VCaP (cell line): ENCODE measurements at regions not wholly inside any gene's neighbourhood (a gene's known extent, or its start where the extent isn't known, plus 50 kb on each side); places are given as distances from the start of the nearest gene placed in this dataset.

ENCODE experiments used
- H3K27ac ChIP-seq: fragments of 450-650 bp; 2 replicates; pipeline ENCODE4 v1.5.1; 2017
- TF ChIP-seq, protein P1 (sequence below): fragments of 450-650 bp; conservative IDR thresholded peaks from 2 replicates; pipeline ENCODE4 v1.5.1; 2017; ENCODE audit warnings: mild to moderate bottlenecking, moderate library complexity

DNA sequence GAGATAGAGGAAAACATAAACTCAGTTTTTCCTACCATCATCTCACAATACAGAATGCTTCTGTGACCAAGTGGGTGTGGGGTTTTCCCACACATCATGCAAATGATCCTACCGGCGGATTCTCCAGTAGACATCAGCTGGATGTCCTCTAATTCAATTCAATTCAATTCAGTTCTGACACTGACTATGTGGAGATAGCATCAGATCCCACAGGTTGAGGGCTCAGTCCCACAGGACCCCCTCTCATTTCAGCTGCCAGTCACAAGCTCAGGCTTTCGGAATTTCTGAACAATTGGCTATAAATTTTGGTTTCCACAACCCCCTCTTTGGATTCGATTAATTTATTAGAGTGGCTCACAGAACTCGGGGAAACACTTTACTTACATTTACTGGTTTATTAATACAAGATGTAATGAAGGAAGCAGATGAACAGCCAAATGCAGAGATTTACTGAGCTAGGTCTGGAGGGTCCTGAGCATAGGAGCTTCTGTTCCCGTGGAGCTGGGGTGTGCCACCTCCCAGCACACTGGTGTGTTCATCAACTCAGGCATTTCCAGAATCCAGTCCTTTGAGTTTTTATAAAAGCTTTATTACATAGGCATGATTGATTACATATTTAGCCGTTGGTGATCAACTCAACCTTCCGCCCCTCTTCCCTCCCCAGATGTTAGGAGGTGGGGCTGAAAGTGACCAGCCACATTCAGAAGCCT is 350.1 kb downstream of the MYCN start:
- TF ChIP-seq, protein P1, sequence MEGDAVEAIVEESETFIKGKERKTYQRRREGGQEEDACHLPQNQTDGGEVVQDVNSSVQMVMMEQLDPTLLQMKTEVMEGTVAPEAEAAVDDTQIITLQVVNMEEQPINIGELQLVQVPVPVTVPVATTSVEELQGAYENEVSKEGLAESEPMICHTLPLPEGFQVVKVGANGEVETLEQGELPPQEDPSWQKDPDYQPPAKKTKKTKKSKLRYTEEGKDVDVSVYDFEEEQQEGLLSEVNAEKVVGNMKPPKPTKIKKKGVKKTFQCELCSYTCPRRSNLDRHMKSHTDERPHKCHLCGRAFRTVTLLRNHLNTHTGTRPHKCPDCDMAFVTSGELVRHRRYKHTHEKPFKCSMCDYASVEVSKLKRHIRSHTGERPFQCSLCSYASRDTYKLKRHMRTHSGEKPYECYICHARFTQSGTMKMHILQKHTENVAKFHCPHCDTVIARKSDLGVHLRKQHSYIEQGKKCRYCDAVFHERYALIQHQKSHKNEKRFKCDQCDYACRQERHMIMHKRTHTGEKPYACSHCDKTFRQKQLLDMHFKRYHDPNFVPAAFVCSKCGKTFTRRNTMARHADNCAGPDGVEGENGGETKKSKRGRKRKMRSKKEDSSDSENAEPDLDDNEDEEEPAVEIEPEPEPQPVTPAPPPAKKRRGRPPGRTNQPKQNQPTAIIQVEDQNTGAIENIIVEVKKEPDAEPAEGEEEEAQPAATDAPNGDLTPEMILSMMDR, result no peak
- no peak overlapping the region for H3K27ac ChIP-seq

DNA sequence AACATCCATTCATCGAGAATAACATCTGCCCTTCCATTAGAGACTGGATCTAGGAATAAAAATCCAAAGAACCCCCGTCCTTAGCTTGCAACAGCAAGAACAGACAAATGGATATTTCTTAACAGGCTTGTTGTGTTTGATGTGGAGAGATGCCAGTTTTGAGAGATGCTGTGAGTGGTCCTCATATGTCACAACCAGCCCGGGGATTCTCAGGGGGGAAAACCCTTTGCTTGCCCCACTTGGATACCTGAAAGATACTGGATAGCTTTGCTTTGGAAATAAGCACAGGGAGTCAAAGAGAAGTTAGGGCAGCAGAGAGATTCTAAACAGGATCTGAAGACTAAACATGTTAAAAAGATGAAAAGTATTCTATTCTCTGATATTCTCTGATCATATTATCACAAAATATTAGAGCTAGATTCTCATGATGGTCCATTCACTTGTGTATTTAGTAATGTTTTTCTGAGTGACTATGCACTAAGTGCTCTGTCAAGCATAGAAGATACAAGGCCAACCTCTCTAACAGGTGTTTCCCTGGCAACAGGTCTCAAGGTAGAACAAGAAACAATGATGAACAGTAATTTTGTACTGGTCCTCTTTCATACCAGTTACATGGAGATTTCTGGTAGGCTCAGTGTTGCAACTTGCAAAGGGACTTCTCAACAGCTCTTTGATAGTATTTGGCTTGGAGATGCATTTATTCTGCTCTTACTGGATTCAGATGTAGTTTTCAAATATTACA is 348.2 kb downstream of the MYCN start:
- H3K27ac ChIP-seq, result no peak overlapping the region
- TF ChIP-seq, protein P1, result no peak

DNA sequence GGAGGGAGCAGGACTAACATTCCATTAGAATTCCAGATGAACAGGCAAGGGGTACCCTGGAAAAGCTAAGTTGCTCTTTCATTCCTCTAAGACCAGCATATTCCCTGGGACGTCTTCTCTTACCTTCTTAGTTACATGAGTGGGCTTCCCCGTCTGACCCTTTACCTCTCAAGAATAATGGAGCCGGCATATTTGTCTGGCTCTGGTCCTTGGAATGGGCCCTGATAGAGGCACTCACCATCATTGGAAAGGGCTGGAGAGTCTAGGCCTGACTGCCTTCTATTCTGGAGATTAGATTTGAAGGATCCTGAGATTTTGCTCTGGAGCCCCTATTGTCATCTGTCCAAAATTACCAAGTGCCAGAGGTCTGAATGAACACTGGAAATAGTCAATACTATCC is 347.5 kb downstream of the MYCN start:
- TF ChIP-seq, protein P1, result no peak
- H3K27ac ChIP-seq, result no peak overlapping the region

DNA sequence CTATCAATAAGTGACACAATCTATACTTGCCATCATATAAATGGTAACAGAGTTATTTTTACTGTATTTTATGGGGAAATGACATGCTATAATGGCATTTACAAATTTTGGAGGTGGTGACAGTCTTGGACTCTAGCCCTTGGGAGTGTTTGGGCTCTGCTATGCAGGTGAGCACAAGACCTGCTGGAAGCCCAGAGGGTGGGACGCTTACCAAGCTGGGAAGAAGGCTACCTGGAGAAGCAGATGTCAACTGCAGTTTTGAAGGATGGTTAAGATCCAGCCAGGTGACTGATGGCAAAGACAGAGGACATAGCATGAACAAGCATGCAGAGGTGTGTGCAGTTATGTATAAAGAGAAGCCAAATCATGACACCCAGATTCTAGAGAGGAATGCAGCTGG is 346.9 kb downstream of the MYCN start:
- TF ChIP-seq, protein P1, result no peak
- H3K27ac ChIP-seq, result no peak overlapping the region

DNA sequence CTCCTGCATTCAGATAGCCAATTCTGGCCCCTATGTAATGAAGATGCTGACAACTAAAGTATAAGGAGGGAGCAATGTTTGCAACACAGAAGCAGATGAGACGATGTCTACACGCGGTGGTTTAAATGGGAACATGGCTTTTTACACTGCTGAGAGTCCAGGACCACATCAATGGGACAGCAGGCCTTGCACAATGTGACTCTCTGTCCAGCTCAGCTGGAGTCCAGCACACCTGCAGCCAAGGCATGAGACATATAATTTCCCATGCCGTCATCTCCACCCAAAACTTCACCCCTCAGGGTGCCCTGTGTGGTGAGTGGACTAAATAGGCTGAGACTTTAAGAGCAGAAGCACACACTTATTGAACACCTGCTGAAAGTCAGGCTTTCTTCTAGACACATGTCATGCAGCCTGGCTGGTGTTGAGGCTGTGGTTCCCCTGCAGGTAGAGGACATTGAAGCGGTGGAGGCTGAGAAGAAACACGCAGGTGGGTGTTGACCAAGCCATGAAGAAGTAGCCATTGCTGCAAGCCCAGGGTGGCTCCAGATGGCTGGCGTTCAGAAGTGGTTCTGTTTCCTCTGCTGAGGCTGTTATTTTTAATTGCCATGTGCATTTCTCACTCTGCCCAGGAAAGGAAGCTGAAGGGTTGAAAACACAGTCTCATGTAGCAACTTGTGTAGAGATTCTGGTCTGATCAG is 345.6 kb downstream of the MYCN start:
- TF ChIP-seq, protein P1, result no peak
- no peak overlapping the region for H3K27ac ChIP-seq

DNA sequence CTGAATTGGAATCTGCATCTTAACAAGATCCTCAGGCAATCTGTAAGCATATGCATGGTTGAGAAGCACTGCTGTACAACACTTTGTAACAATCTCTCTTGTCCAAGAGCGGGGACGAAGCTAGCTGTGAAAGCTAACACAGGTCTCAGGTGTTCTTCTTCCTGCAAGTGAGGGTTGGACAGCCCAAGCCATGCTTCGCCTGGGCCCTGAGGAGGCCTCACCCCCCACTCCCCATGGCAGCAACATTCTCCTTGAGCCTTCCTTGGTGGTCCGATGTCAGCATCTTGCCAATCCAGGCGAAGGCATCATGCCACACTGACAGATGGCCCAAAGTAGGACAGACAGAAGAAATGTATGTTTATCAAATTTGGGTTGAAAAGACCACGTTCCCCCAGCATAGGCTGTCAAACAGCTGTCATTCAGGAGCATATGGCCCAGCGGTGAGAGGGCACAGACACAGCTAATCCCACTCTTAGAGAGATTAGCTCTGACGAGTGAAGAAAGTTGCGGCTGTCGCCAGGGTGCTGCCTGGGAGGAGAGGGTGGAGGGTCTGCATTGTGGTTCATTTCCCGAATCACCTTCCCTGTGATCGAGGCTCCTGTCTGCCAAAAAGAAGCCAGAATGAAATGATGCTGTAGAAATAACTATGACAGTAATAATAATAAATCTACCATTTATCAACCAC is 344.7 kb downstream of the MYCN start:
- TF ChIP-seq, protein P1, result no peak
- H3K27ac ChIP-seq, result no peak overlapping the region
